Osteocyte (in vitro differentiated cells): ENCODE measurements at regions not wholly inside any gene's neighbourhood (a gene's known extent, or its start where the extent isn't known, plus 50 kb on each side); places are given as distances from the start of the nearest gene placed in this dataset.

ENCODE experiments used
- DNase-seq: peaks from one replicate; pipeline ENCODE4 v3.0.0; 2021; ENCODE audit warnings: mixed read lengths; ENCODE audit not compliant: unreplicated experiment; ENCODE audit errors: extremely low spot score
- H3K27ac Mint-ChIP-seq: one replicate; pipeline ENCODE4 v1.8.0; 2021; ENCODE audit warnings: mild to moderate bottlenecking, mixed read lengths; ENCODE audit not compliant: unreplicated experiment
- H3K27me3 Mint-ChIP-seq: one replicate; pipeline ENCODE4 v1.8.0; 2021; ENCODE audit warnings: mixed read lengths; ENCODE audit not compliant: unreplicated experiment
- H3K36me3 Mint-ChIP-seq: one replicate; pipeline ENCODE4 v1.8.0; 2021; ENCODE audit warnings: mixed read lengths; ENCODE audit not compliant: unreplicated experiment
- H3K4me1 Mint-ChIP-seq: one replicate; pipeline ENCODE4 v1.8.0; 2021; ENCODE audit warnings: mixed read lengths; ENCODE audit not compliant: unreplicated experiment
- H3K4me3 Mint-ChIP-seq: one replicate; pipeline ENCODE4 v1.8.0; 2021; ENCODE audit warnings: mild to moderate bottlenecking, moderate library complexity, mixed read lengths; ENCODE audit not compliant: unreplicated experiment
- H3K9me3 Mint-ChIP-seq: one replicate; pipeline ENCODE4 v1.8.0; 2021; ENCODE audit warnings: mixed read lengths; ENCODE audit not compliant: unreplicated experiment
- TF ChIP-seq, protein P1 (sequence below): fragments of 200-600 bp; sonication (generic); IDR thresholded peaks from 2 replicates; pipeline ENCODE4 v1.5.0; 2021; ENCODE audit warnings: antibody characterized with exemption, mild to moderate bottlenecking, moderate library complexity

DNA sequence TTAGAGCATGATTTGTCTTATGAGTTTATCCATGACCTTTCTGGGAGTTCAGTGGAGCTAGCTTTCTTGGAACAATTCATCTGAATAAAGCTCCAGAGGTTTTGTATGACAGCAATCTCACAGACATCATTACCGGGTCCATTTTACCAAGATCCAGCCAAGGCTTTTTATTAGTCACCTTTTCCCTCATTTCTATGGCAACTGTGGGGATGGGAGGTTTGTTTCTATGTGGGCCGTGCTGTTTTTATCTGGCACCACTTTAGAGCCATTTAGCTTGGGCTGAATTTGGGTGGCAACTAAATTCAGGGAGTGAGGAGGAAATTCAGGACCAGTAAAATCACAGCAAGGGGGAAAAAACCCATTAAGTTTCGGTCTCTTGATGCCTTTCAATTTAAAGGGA is 245.7 kb downstream of the NSG2 start:
- Mint-ChIP-seq H3K36me3 (no peaks in the 10 kb centered on the region), H3K4me1 (no peaks in the 10 kb centered on the region), H3K27me3 (peaks cover 14% of the 10 kb centered on the region), H3K4me3 (no peak overlapping the region), H3K27ac (no peak overlapping the region), H3K9me3 (peaks cover 5% of the 10 kb centered on the region)
- DNase-seq, result peak; percentile 17
- TF ChIP-seq, protein P1, sequence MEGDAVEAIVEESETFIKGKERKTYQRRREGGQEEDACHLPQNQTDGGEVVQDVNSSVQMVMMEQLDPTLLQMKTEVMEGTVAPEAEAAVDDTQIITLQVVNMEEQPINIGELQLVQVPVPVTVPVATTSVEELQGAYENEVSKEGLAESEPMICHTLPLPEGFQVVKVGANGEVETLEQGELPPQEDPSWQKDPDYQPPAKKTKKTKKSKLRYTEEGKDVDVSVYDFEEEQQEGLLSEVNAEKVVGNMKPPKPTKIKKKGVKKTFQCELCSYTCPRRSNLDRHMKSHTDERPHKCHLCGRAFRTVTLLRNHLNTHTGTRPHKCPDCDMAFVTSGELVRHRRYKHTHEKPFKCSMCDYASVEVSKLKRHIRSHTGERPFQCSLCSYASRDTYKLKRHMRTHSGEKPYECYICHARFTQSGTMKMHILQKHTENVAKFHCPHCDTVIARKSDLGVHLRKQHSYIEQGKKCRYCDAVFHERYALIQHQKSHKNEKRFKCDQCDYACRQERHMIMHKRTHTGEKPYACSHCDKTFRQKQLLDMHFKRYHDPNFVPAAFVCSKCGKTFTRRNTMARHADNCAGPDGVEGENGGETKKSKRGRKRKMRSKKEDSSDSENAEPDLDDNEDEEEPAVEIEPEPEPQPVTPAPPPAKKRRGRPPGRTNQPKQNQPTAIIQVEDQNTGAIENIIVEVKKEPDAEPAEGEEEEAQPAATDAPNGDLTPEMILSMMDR, result no peak

DNA sequence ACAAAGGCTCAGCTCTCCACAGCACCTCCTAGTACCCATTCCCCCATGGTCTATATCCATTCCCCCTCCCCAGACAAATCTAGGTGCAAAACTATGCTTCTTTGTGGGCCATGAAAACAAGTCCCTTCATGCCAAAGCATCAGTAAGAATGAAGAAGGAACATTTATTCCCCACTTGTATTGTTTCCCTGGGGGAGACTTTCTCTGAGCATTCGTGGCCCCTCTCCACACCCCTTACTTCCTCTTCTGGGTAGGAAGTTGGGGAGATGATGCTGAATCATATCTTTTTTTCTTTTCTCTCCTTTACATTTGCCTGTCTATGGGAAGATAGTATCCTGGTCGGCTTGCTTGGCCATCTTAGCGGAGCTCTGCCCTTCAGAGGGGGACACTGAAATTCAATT is 246.8 kb downstream of the NSG2 start:
- H3K36me3 Mint-ChIP-seq, result no peaks in the 10 kb centered on the region
- DNase-seq, result peak; percentile 7
- no peak overlapping the region for H3K4me3 Mint-ChIP-seq
- peaks cover 7% of the 10 kb centered on the region for H3K27me3 Mint-ChIP-seq
- H3K27ac Mint-ChIP-seq, result no peak overlapping the region
- H3K4me1 Mint-ChIP-seq, result no peaks in the 10 kb centered on the region
- peaks cover 5% of the 10 kb centered on the region for H3K9me3 Mint-ChIP-seq
- TF ChIP-seq, protein P1, result no peak

DNA sequence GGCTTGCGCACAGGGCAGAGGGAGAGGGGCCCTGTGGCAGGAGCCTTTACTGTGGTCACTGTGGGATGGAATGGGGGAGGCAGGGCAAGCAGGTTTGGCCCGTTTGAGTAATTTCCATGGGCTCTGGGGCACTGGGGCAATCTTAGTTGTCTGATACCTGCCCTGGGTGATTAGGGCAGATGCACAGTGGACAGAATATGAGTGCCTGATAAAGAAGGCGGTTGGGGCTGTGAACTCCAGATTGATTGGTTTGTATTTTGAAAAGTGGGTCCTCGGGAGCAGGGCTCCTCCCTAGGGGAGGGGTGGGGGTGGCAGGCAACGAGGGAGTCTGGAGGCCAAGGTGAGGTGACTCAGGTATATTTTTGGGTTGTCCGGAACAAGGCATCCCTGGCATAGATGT is 247.5 kb downstream of the NSG2 start:
- Mint-ChIP-seq H3K36me3 (no peaks in the 10 kb centered on the region), H3K27me3 (peaks cover 5% of the 10 kb centered on the region), H3K9me3 (peaks cover 5% of the 10 kb centered on the region), H3K27ac (no peak overlapping the region), H3K4me3 (no peak overlapping the region), H3K4me1 (no peaks in the 10 kb centered on the region)
- DNase-seq, result no peak
- TF ChIP-seq, protein P1, result no peak

- TF ChIP-seq, protein P1, result no peak
- Mint-ChIP-seq H3K4me3 (no peak overlapping the region), H3K36me3 (no peaks in the 10 kb centered on the region), H3K27ac (no peak overlapping the region), H3K9me3 (peaks cover 5% of the 10 kb centered on the region), H3K4me1 (no peaks in the 10 kb centered on the region), H3K27me3 (peaks cover 5% of the 10 kb centered on the region)
- DNase-seq, result peak; percentile 57
Observed at GRCh38 chr5:174293481-174293880, 248.0 kb downstream of the NSG2 start.

- Mint-ChIP-seq H3K27ac (no peak overlapping the region), H3K4me1 (no peaks in the 10 kb centered on the region), H3K4me3 (no peak overlapping the region), H3K9me3 (no peaks in the 10 kb centered on the region), H3K36me3 (no peaks in the 10 kb centered on the region), H3K27me3 (peaks cover 6% of the 10 kb centered on the region)
- TF ChIP-seq, protein P1, result no peak
- peak; percentile 46 for DNase-seq
Observed at GRCh38 chr5:174294891-174295620, 249.6 kb downstream of the NSG2 start.
